GM12878 (cell line): ENCODE measurements at regions not wholly inside any gene's neighbourhood (a gene's known extent, or its start where the extent isn't known, plus 50 kb on each side); places are given as distances from the start of the nearest gene placed in this dataset.

Source experiments
- BACH1 ChIP-seq: fragments of 450-650 bp; IDR thresholded peaks from 2 replicates; pipeline ENCODE4 v1.6.1; 2017; ENCODE audit warnings: mild to moderate bottlenecking, borderline replicate concordance
- CBX5 ChIP-seq: sonication (generic); IDR thresholded peaks from 2 replicates; pipeline ENCODE4 v1.6.1; 2016; ENCODE audit warnings: low read depth, moderate library complexity, mild to moderate bottlenecking, inconsistent platforms
- CTCF ChIP-seq, 3 experiments: IDR thresholded peaks in 2 of 3; conservative IDR thresholded peaks in 1 of 3; 2 replicates each; pipeline ENCODE4 v1.5.1; 2011; ENCODE audit warnings: low read depth in 3 of 3, low read length in 3 of 3, mild to moderate bottlenecking in 3 of 3, control low read depth in 2 of 3, moderate library complexity in 2 of 3, inconsistent platforms in 1 of 3, mixed read lengths in 1 of 3; ENCODE audit not compliant: control insufficient read depth in 2 of 3, insufficient read depth in 1 of 3; ENCODE audit errors: extremely low read depth in 1 of 3
- EGR1 ChIP-seq, 2 experiments: IDR thresholded peaks; 1 replicate in 1 of 2; 2 replicates in 1 of 2; pipeline ENCODE4 v1.6.1; 2011 to 2012; ENCODE audit warnings: low read depth in 2 of 2, low read length in 2 of 2, borderline replicate concordance in 1 of 2, mild to moderate bottlenecking in 1 of 2, moderate library complexity in 1 of 2
- GABPA ChIP-seq: IDR thresholded peaks from 2 replicates; pipeline ENCODE4 v1.6.1; 2014; ENCODE audit warnings: antibody characterized with exemption, low read depth, mild to moderate bottlenecking, inconsistent platforms
- MEF2A ChIP-seq: IDR thresholded peaks from 2 replicates; pipeline ENCODE4 v1.6.1; 2011; ENCODE audit warnings: low read depth, mild to moderate bottlenecking, low read length, moderate library complexity; ENCODE audit not compliant: insufficient read depth
- MYC ChIP-seq: IDR thresholded peaks from 2 replicates; pipeline ENCODE4 v1.6.1; 2011; ENCODE audit warnings: mild to moderate bottlenecking, low read length, moderate library complexity, inconsistent platforms; ENCODE audit not compliant: insufficient read depth, insufficient replicate concordance, insufficient read length, severe bottlenecking
- NRF1 ChIP-seq: conservative IDR thresholded peaks from 2 replicates; pipeline ENCODE4 v1.6.1; 2011; ENCODE audit warnings: mild to moderate bottlenecking, low read depth, low read length, improper control_type of control experiment
- PKNOX1 ChIP-seq: fragments of 450-650 bp; IDR thresholded peaks from 2 replicates; pipeline ENCODE4 v1.6.1; 2016; ENCODE audit warnings: mild to moderate bottlenecking
- PML ChIP-seq: IDR thresholded peaks from 2 replicates; pipeline ENCODE4 v1.6.1; 2012; ENCODE audit warnings: low read length, inconsistent platforms
- POLR2A ChIP-seq: IDR thresholded peaks from 2 replicates; pipeline ENCODE4 v1.6.1; 2011; ENCODE audit warnings: low read depth, mild to moderate bottlenecking, low read length
- POLR2AphosphoS5 ChIP-seq: IDR thresholded peaks from 2 replicates; pipeline ENCODE4 v1.6.1; 2011; ENCODE audit warnings: mild to moderate bottlenecking, low read length, inconsistent platforms
- SMC3 ChIP-seq: IDR thresholded peaks from 2 replicates; pipeline ENCODE4 v1.6.1; 2011; ENCODE audit warnings: low read length, improper control_type of control experiment, borderline replicate concordance
- SUZ12 ChIP-seq: fragments of 200-600 bp; sonication (generic); IDR thresholded peaks from one replicate; pipeline ENCODE4 v1.6.1; 2018; ENCODE audit warnings: antibody characterized with exemption, mild to moderate bottlenecking; ENCODE audit not compliant: unreplicated experiment

- no peak for TF ChIP-seq NRF1
- no peak for TF ChIP-seq POLR2A
- no peak for TF ChIP-seq CTCF (IDR thresholded peaks at IDR 0.05 in 2 of 3, conservative IDR thresholded peaks at IDR 0.05 in 1 of 3; ENCODE audit: control insufficient read depth in 2 of 3, extremely low read depth in 1 of 3, insufficient read depth in 1 of 3, low read depth in 3 of 3, low read length in 3 of 3)
- no peak for TF ChIP-seq MYC
- no peak for TF ChIP-seq GABPA
- TF ChIP-seq SMC3 = no peak
- no peak for TF ChIP-seq SUZ12
- TF ChIP-seq MEF2A = no peak
- no peak for TF ChIP-seq PKNOX1
- TF ChIP-seq EGR1 (IDR thresholded peaks at IDR 0.05; ENCODE audit: borderline replicate concordance in 1 of 2, low read depth in 2 of 2, low read length in 2 of 2) = no peak
- TF ChIP-seq BACH1 = no peak
- no peak for TF ChIP-seq PML
- no peak for TF ChIP-seq POLR2AphosphoS5
- TF ChIP-seq CBX5 = no peak
Measured at GRCh38 chr6:113187661-113188060, 669.5 kb upstream of the MARCKS start.
